Mucosa of gallbladder (tissue), 1 donor: ENCODE measurements at regions not wholly inside any gene's neighbourhood (a gene's known extent, or its start where the extent isn't known, plus 50 kb on each side); places are given as distances from the start of the nearest gene placed in this dataset.
"Not testable (repeated sequence)": the region's sequence is repeated elsewhere in the genome, so short reads cannot be mapped to it uniquely, and the experiment has no call there.

Source experiments
- DNase-seq: peaks from one replicate; pipeline ENCODE4 v3.0.0-alpha.2; 2020; ENCODE audit warnings: low spot score
- donor health status: DM: no; HTN: no; CAD: no.

GRCh38 chr12:61574339-61574738, 685.9 kb upstream of the USP15 start:
- no peak for DNase-seq

- DNase-seq, result no peak
Measured at GRCh38 chr12:61584943-61585342, 675.3 kb upstream of the USP15 start.

- not testable (repeated sequence) for DNase-seq
Measured at GRCh38 chr12:61590864-61591263, 669.3 kb upstream of the USP15 start.

- no peak for DNase-seq
Measured at GRCh38 chr12:61610143-61610542, 650.1 kb upstream of the USP15 start.

GRCh38 chr12:61629702-61630101, 630.5 kb upstream of the USP15 start:
- DNase-seq, result no peak

- DNase-seq, result no peak
Measured at GRCh38 chr12:61646639-61647038, 613.6 kb upstream of the USP15 start.

GRCh38 chr12:61647566-61647965, 612.6 kb upstream of the USP15 start:
- DNase-seq, result no peak

- DNase-seq, result no peak
Measured at GRCh38 chr12:61652265-61652664, 607.9 kb upstream of the USP15 start.

GRCh38 chr12:61654698-61655097, 605.5 kb upstream of the USP15 start:
- no peak for DNase-seq

- DNase-seq, result no peak
Measured at GRCh38 chr12:61655241-61655640, 605.0 kb upstream of the USP15 start.

GRCh38 chr12:61667676-61668075, 592.5 kb upstream of the USP15 start:
- DNase-seq, result no peak

- no peak for DNase-seq
Measured at GRCh38 chr12:61676520-61676919, 583.7 kb upstream of the USP15 start.

- no peak for DNase-seq
Measured at GRCh38 chr12:61687407-61687806, 572.8 kb upstream of the USP15 start.

GRCh38 chr12:61694214-61694613, 566.0 kb upstream of the USP15 start:
- no peak for DNase-seq

- DNase-seq, result no peak
Measured at GRCh38 chr12:61701471-61701870, 558.7 kb upstream of the USP15 start.

GRCh38 chr12:61706783-61707182, 553.4 kb upstream of the USP15 start:
- DNase-seq, result no peak

GRCh38 chr12:61713121-61713520, 547.1 kb upstream of the USP15 start:
- DNase-seq, result no peak

GRCh38 chr12:61717986-61718385, 542.2 kb upstream of the USP15 start:
- DNase-seq, result no peak

- no peak for DNase-seq
Measured at GRCh38 chr12:61739925-61740324, 520.3 kb upstream of the USP15 start.

GRCh38 chr12:61750604-61751003, 509.6 kb upstream of the USP15 start:
- DNase-seq, result no peak

GRCh38 chr12:61754214-61754613, 506.0 kb upstream of the USP15 start:
- DNase-seq, result no peak

- no peak for DNase-seq
Measured at GRCh38 chr12:61757831-61758505, 502.2 kb upstream of the USP15 start.

- DNase-seq, result no peak
Measured at GRCh38 chr12:61758661-61759060, 501.5 kb upstream of the USP15 start.

- DNase-seq, result no peak
Measured at GRCh38 chr12:61765926-61766325, 494.3 kb upstream of the USP15 start.
